ENCODE measurements at regions not wholly inside any gene's neighbourhood (a gene's known extent, or its start where the extent isn't known, plus 50 kb on each side); places are given as distances from the start of the nearest gene placed in this dataset.
"Not testable (repeated sequence)": the region's sequence is repeated elsewhere in the genome, so short reads cannot be mapped to it uniquely, and the experiment has no call there.

DNA sequence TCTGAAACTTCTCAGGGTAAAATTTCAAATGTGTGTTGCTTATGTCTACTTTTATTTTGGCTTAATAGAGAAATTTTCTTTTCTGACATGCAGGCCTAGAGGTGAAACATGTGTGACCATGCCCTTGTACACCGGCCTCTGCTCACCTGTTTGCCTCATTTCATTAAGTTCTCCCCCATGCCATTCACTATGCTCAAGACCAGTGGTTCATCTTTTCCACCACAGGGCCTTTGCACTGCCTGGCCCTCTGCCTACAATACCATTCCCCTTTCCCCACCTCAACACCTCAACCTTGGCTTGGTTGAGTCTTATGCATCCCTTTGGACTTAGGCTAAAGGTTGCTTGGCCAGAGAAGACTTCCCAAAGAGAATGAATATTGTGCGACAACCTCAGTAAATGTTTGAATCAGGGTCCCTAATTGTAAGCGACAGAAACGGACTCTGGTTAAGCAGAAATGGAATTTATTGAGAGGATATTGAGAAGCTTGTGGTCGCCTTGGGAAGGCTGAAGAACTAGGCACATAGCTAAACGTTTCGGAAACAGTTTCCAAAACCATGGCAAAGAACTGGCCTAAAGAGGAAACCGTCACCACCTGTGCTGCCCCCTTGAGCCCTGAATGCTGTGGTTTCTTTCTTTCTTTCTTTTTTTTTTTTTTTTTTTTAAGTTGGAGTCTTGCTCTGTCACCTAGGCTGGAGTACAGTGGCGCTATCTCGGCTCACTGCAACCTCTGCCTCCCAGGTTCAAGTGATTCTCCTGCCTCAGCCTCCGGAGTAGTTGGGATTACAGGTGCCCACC lies 152.2 kb downstream of the SOX4 start:
- DNase-seq, result no peak

- DNase-seq, result no peak
Measured at GRCh38 chr6:21747441-21747840, 153.9 kb downstream of the SOX4 start.

DNA sequence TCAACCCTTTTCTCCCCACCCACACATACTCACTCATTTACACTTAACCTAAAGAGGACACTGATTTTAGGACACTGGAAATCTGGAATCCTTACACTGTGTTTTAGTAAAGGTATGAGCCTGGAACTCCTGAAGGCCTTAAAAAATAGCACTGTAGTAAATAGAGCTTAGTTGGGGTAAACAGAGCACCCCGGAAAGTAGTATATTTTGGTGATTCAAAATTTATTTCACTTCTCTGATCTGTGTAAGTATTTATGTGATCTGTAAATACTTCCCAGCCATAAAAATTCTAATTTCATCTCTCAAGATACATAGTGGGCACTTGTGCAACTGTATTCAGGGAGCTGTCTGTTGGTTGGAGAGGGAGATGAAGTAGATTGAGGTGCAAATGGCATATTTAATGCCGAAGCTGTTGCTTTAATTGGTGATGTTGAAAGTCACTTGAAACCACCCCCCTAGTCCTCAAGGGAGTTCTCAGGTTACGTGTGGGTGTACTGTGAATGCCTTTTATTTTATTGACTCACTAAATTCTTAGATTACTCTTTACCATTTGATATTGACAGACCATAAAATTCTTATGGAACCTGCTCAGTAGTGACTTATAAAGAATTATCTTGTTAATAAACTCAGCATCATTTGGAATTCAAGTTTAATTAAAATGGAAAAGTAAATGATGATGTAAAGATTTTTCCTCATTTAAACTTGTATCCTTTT lies 154.9 kb downstream of the SOX4 start:
- DNase-seq, result no peak

GRCh38 chr6:21749754-21750153 lies 156.2 kb downstream of the SOX4 start:
- no peak for DNase-seq

GRCh38 chr6:21750575-21750974 lies 157.0 kb downstream of the SOX4 start:
- no peak for DNase-seq

- DNase-seq, result no peak
Measured at GRCh38 chr6:21751608-21752007, 158.1 kb downstream of the SOX4 start.

GRCh38 chr6:21752054-21752811 lies 158.7 kb downstream of the SOX4 start:
- no peak for DNase-seq

GRCh38 chr6:21753241-21754108 lies 159.9 kb downstream of the SOX4 start:
- DNase-seq, result no peak

GRCh38 chr6:21754891-21755290 lies 161.3 kb downstream of the SOX4 start:
- DNase-seq, result no peak

GRCh38 chr6:21756487-21756886 lies 162.9 kb downstream of the SOX4 start:
- DNase-seq, result no peak

DNA sequence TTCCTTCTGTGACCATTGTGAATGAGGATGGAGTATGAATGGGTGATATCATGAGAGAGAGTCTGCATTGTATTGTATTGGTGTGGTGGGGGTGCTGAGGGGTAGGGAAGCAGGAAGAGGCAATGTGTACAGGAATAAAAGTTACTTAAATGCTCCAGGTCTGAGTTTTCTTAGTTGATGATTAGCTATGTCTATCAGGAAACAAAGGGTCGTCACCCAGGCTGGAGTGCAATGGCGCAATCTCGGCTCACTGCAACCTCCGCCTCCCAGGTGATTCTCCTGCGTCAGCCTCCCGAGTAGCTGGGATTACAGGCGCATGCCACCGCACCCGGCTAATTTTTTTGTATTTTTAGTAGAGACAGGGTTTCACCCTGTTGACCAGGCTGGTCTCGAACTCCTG lies 163.8 kb downstream of the SOX4 start:
- not testable (repeated sequence) for DNase-seq

- DNase-seq, result no peak
Measured at GRCh38 chr6:21759721-21760120, 166.2 kb downstream of the SOX4 start.

DNA sequence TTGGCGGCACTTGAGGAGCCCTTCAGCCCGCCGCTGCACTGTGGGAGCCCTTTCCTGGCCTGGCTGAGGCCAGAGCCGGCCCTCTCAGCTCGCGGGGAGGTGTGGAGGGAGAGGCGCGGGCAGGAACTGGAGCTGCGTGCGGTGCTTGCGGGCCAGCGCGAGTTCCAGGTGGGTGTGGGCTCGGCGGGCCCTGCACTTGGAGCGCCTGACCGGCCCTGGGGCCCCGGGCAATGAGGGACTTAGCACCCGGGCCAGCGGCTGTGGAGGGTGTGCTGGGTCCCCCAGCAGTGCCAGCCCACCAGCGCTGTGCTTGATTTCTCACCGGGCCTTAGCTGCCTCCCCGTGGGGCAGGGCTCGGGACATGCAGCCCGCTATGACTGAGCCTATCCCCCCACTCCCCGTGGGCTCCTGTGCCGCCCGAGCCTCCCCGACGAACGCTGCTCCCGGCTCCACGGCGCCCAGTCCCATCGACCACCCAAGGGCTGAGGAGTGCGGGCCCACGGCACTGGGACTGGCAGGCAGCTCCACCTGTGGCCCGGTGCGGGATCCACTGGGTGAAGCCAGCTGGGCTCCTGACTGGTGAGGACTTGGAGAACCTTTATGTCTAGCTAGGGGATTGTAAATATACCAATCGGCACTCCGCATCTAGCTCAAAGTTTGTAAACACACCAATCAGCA lies 167.6 kb downstream of the SOX4 start:
- DNase-seq, result not testable (repeated sequence)

DNA sequence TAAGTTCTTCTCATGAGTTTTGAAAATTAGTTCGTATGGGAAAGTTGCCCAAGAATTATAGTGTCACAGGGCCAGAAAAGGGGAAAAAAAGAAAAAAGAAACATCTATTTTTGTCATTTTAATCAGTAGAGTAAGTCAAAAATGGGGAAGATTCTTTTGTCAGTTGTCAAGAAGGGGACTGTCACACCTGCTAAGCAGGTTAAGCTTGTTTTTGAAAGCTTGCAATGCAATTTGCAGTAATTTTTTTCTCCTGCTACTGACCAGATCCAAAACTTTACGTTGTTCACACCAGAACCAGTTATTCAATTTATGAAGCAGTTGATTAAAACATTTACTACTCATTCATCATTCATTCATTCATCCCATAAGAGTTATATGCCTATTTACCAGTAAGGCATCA lies 171.4 kb downstream of the SOX4 start:
- DNase-seq, result no peak

DNA sequence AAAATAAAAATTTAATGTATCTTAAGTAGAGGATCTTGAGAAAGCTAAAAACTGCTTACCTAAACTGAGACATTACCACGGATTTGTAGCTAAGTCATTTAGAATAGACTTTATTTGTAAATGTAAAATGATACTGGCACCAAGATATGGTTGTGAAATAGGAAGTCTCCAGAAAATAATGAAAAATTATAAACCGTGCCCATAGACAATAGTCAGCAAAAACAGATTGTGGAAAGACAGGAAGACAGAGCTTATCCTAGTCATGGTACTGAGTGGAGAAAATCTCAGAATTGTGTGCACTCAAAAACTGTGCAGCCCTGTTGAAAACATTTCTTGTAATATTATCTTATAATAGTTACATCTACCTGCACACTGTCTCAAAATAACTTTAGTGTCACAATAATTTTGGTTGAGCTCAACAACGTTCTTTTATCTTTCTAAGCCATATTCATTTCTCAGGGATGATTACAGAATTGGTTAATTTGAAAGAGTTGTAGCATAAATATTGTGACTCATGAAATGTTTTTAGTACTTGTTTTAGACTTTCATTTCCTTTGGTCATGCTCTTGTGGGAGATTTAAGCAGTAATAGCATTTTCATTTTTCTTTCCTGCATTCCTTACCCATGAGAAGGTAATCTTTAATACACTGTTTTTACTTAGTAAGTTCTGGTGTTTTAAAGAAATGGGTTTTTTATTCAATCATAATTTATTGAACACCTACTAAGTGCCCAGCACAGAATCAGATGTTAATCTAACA lies 174.5 kb downstream of the SOX4 start:
- DNase-seq, result no peak

GRCh38 chr6:21769405-21769861 lies 175.9 kb downstream of the SOX4 start:
- no peak for DNase-seq

DNA sequence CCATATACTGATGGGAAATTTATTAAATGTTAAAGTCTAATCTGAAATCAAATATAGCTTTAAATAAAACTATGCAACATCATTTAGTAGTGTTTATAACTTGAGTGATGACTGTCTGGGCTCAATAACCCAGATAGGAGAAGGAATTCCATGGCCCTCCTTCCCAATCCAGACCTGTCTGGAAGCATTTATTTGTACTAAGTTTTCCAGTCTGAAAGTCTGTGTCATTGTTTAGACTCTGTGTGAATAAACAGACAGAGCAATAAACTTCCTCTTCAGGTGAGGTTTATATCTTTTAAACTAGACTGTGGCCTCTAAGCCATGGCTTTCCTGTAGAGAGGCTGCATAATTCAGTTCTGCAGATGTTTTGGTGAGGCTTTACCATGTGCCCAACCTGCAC lies 176.4 kb downstream of the SOX4 start:
- no peak for DNase-seq

DNA sequence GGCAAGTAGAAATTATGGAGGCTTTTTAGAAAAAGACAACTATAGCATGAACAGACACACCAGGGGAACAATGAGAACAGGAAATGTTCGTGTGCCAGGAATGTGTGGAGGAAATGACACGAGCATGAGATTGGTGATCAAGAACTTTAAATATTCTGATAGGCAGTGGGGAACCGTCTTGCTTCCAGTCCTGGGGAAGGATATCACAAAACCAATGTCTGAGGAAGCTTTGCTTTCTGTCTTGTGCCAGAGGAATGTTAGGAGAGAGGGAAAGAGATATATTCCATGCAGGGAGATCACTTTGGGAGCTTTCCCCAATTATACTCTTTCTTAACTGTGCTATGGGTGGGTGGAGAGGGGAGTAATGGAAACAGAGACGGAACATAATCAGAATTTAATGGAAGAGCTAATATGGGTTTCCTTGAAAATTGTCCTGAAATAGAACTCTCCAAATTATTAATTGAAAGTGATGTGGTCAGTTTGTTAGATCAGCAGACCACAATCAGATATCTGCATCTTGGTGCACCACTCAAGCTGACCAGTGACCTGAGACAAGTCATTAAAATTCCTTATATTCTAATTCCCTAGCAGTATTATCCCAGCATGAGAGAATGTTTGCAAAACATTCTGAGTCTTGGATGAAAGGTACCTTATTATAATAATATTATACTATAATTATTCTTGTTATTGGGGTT lies 178.2 kb downstream of the SOX4 start:
- no peak for DNase-seq

- DNase-seq, result no peak
Measured at GRCh38 chr6:21772477-21772876, 178.9 kb downstream of the SOX4 start.

- DNase-seq, result no peak
Measured at GRCh38 chr6:21772884-21773575, 179.5 kb downstream of the SOX4 start.
